ENCODE measurements at regions not wholly inside any gene's neighbourhood (a gene's known extent, or its start where the extent isn't known, plus 50 kb on each side); places are given as distances from the start of the nearest gene placed in this dataset.

DNA sequence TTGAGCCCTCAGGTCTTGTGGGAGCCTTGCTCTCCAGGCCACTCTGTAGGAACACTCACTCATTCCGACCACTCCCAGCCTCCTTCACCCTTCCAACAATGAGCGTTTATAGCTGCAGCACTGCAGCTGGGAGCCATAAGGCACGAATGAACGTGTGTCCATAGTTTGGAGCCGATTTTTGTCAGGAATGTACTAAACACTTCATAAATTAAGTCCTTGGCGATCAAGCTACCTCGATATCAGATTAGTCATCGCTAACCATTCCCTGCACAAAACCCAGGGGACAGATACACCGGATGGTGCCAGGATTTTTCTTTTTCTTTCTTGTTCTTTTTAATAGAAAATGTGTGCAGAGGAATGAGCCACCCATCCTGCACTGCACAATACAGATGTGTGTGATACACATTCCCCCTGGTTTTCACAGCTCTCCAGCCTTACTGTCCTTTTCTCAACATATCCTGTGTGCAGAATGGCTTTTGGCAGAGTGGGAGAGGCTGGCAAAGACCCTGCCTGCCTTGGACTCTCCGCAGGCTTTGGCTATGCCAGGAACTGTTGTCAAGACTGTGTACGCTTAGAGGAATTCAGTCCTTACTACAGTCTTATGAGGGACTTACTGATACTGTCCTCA lies 68.4 kb upstream of the ELAC2 start:
- H3K4me1 ChIP-seq (ENCODE audit: control insufficient read depth, low read depth, low read length): no peaks in the 10 kb centered on the region
- H3K18ac ChIP-seq (ENCODE audit: low read length): no peak overlapping the region
- no peak overlapping the region for H2BK120ac ChIP-seq (ENCODE audit: low read depth, low read length)
- no peak overlapping the region for H4K8ac ChIP-seq (ENCODE audit: low read depth, low read length)
- no peak overlapping the region for H3K4me2 ChIP-seq (ENCODE audit: low read length)
- H2BK15ac ChIP-seq (replicated peaks; ENCODE audit: low read depth): no peak overlapping the region
- no peak overlapping the region for H3K4me3 ChIP-seq (ENCODE audit: low read length)
- no peak overlapping the region for H4K5ac ChIP-seq (ENCODE audit: low read length)
- H3K27ac ChIP-seq (ENCODE audit: low read depth, low read length): no peak overlapping the region
- no peaks in the 10 kb centered on the region for H3K79me2 ChIP-seq (ENCODE audit: control insufficient read depth, insufficient read depth, low read length)
- no peaks in the 10 kb centered on the region for H3K36me3 ChIP-seq (ENCODE audit: control insufficient read depth, insufficient read depth, low read length)
- H3K4ac ChIP-seq (ENCODE audit: low read depth, low read length): no peak overlapping the region
- H3K27me3 ChIP-seq (ENCODE audit: insufficient read depth, low read length, poor library complexity): no peaks in the 10 kb centered on the region
- H3K9ac ChIP-seq (ENCODE audit: low read length): no peak overlapping the region
- H3K23ac ChIP-seq (ENCODE audit: low read length): no peak overlapping the region
- DNase-seq: no peak
- no peak overlapping the region for H2AK5ac ChIP-seq (ENCODE audit: low read length)
- H3K79me1 ChIP-seq (ENCODE audit: low read length): no peaks in the 10 kb centered on the region
- no peak overlapping the region for H3K56ac ChIP-seq (ENCODE audit: low read length)
- no peak overlapping the region for H2BK5ac ChIP-seq (ENCODE audit: low read length)
- WGBS (ENCODE audit: extremely low coverage, insufficient coverage, low lambda C conversion rate): no CpG with 5 or more reads among the region's 11 CpGs

DNA sequence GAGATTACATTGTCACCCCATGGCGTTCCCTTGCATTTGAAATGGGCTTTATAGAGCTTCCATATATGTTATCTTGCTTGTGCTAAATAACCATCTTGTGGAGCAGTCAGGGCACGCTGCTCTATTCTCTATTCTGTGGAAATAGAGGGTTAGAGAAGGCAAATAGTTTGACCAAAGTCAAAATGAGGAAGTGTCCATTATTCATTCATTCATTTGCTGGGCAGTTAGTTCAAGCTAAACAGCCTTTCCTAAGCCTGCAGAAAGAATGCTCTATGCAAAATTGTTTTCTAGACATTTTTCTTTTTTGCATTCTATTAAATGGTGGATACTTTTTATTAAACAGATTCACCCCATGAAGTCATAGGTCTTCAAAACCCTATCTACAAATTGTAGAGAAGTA lies 67.8 kb upstream of the ELAC2 start:
- Histone ChIP-seq H3K18ac (ENCODE audit: low read length) (no peak overlapping the region), H2BK5ac (ENCODE audit: low read length) (no peak overlapping the region), H3K4me1 (ENCODE audit: control insufficient read depth, low read depth, low read length) (no peaks in the 10 kb centered on the region), H3K56ac (ENCODE audit: low read length) (no peak overlapping the region), H3K27ac (ENCODE audit: low read depth, low read length) (no peak overlapping the region), H2BK120ac (ENCODE audit: low read depth, low read length) (no peak overlapping the region), H3K9ac (ENCODE audit: low read length) (no peak overlapping the region), H4K5ac (ENCODE audit: low read length) (no peak overlapping the region), H3K79me2 (ENCODE audit: control insufficient read depth, insufficient read depth, low read length) (no peaks in the 10 kb centered on the region), H3K4me2 (ENCODE audit: low read length) (no peak overlapping the region), H3K27me3 (ENCODE audit: insufficient read depth, low read length, poor library complexity) (no peaks in the 10 kb centered on the region), H3K4ac (ENCODE audit: low read depth, low read length) (no peak overlapping the region), H4K8ac (ENCODE audit: low read depth, low read length) (no peak overlapping the region), H2AK5ac (ENCODE audit: low read length) (no peak overlapping the region), H2BK15ac (replicated peaks; ENCODE audit: low read depth) (no peak overlapping the region), H3K23ac (ENCODE audit: low read length) (no peak overlapping the region), H3K79me1 (ENCODE audit: low read length) (no peaks in the 10 kb centered on the region), H3K4me3 (ENCODE audit: low read length) (no peak overlapping the region), H3K36me3 (ENCODE audit: control insufficient read depth, insufficient read depth, low read length) (no peaks in the 10 kb centered on the region)
- DNase-seq: no peak
- no CpG with 5 or more reads among the region's 2 CpGs for whole genome bisulfite sequencing (ENCODE audit: extremely low coverage, insufficient coverage, low lambda C conversion rate)

DNA sequence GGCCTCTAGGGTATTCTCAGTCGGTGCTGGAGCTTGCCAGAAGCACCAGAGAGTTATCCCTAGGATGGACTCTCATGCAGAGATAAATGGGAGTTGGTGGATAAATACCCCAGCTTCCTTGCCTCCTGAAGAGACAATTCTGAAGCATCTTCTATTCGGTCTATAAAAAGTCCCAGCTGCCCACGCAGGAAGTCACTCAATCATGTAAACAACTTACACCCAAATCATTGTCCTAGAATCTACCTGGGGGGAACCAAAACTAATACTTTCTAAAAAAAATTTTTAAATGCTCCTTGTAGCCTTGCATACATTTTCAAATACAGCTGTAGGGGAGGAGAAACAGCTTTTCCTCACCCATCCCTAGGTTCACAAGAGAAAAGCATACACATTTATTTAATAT lies 66.6 kb upstream of the ELAC2 start:
- WGBS (ENCODE audit: extremely low coverage, insufficient coverage, low lambda C conversion rate): no CpG with 5 or more reads among the region's 3 CpGs
- no peak overlapping the region for H2AK5ac ChIP-seq (ENCODE audit: low read length)
- no peaks in the 10 kb centered on the region for H3K79me1 ChIP-seq (ENCODE audit: low read length)
- H4K5ac ChIP-seq (ENCODE audit: low read length): no peak overlapping the region
- no peak overlapping the region for H3K18ac ChIP-seq (ENCODE audit: low read length)
- no peak overlapping the region for H2BK5ac ChIP-seq (ENCODE audit: low read length)
- no peak for DNase-seq
- H4K8ac ChIP-seq (ENCODE audit: low read depth, low read length): no peak overlapping the region
- H3K23ac ChIP-seq (ENCODE audit: low read length): no peak overlapping the region
- H3K27ac ChIP-seq (ENCODE audit: low read depth, low read length): no peak overlapping the region
- no peak overlapping the region for H2BK15ac ChIP-seq (replicated peaks; ENCODE audit: low read depth)
- H3K9ac ChIP-seq (ENCODE audit: low read length): no peak overlapping the region
- H3K56ac ChIP-seq (ENCODE audit: low read length): no peak overlapping the region
- H3K4me3 ChIP-seq (ENCODE audit: low read length): no peak overlapping the region
- H3K4ac ChIP-seq (ENCODE audit: low read depth, low read length): no peak overlapping the region
- H3K36me3 ChIP-seq (ENCODE audit: control insufficient read depth, insufficient read depth, low read length): no peaks in the 10 kb centered on the region
- H3K27me3 ChIP-seq (ENCODE audit: insufficient read depth, low read length, poor library complexity): no peaks in the 10 kb centered on the region
- no peak overlapping the region for H2BK120ac ChIP-seq (ENCODE audit: low read depth, low read length)
- H3K79me2 ChIP-seq (ENCODE audit: control insufficient read depth, insufficient read depth, low read length): no peaks in the 10 kb centered on the region
- H3K4me1 ChIP-seq (ENCODE audit: control insufficient read depth, low read depth, low read length): no peaks in the 10 kb centered on the region
- no peak overlapping the region for H3K4me2 ChIP-seq (ENCODE audit: low read length)

DNA sequence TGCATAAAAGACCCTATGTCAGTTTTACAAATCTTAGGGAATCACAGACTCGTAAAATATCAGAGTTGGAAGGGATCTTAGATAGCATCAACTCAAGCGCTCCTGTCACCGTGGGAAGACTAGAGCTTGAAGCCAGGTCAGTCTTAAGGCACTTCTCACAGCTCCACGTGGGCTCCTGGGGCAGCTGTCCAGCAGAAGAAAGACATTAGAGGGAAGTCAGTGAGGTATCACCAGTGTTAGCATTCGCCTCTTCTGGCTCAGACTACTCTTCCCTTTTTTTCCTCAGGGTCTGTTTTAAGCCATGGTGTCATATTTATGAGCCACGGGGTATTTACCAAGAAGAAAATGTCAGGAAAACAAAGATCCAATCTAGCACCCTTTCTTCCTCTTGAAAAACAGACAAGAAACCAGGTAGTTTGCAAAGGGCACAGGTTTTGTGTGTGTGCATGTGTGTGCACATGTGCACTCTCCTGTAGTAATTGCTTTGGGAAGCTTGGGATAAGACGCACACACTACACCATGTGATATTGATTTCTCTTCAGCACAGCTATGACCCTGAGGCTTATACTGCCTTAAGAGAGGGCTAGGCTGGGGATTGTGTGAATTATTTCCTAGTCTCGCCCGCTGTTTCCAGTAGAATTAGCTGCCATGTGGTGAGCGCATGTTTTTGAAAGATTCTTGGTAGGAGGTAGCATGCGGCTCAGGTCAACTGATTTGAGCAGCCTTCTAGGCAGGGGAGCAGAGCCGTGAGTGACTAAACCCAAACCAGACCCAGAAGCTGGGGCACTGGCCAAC lies 61.0 kb upstream of the ELAC2 start:
- Histone ChIP-seq H3K4ac (ENCODE audit: low read depth, low read length) (no peak overlapping the region), H4K8ac (ENCODE audit: low read depth, low read length) (no peak overlapping the region), H2BK120ac (ENCODE audit: low read depth, low read length) (no peak overlapping the region), H4K5ac (ENCODE audit: low read length) (no peak overlapping the region), H3K27me3 (ENCODE audit: insufficient read depth, low read length, poor library complexity) (no peaks in the 10 kb centered on the region), H3K18ac (ENCODE audit: low read length) (no peak overlapping the region), H3K79me2 (ENCODE audit: control insufficient read depth, insufficient read depth, low read length) (no peaks in the 10 kb centered on the region), H3K36me3 (ENCODE audit: control insufficient read depth, insufficient read depth, low read length) (no peaks in the 10 kb centered on the region), H3K4me2 (ENCODE audit: low read length) (no peak overlapping the region), H3K9ac (ENCODE audit: low read length) (no peak overlapping the region), H2AK5ac (ENCODE audit: low read length) (no peak overlapping the region), H3K4me3 (ENCODE audit: low read length) (no peak overlapping the region), H2BK15ac (replicated peaks; ENCODE audit: low read depth) (no peak overlapping the region), H3K27ac (ENCODE audit: low read depth, low read length) (no peak overlapping the region), H3K79me1 (ENCODE audit: low read length) (no peaks in the 10 kb centered on the region), H3K4me1 (ENCODE audit: control insufficient read depth, low read depth, low read length) (no peaks in the 10 kb centered on the region), H2BK5ac (ENCODE audit: low read length) (no peak overlapping the region), H3K23ac (ENCODE audit: low read length) (no peak overlapping the region), H3K56ac (ENCODE audit: low read length) (no peak overlapping the region)
- DNase-seq: no peak
- WGBS (ENCODE audit: extremely low coverage, insufficient coverage, low lambda C conversion rate): no CpG with 5 or more reads among the region's 12 CpGs

DNA sequence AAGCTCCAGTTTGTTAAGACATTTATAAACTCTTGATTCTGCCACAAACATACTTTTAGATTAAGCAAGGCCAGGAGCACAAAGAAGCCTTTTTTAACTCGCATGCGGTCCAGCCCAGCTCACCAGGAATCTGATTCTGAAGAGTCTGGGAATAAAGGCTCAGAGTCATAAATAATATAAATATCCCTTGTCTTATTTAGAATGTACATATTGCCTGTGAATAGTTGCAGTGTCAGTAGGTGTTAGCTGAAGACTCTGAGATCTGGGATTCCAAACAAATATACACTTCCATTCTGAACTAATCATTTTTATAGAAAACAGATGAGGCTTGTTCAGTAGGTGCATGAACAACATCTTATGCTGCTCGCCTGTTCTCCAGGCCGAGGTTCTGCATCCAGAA lies 59.1 kb upstream of the ELAC2 start:
- H2BK120ac ChIP-seq (ENCODE audit: low read depth, low read length): no peak overlapping the region
- DNase-seq: no peak
- no peaks in the 10 kb centered on the region for H3K36me3 ChIP-seq (ENCODE audit: control insufficient read depth, insufficient read depth, low read length)
- H2AK5ac ChIP-seq (ENCODE audit: low read length): no peak overlapping the region
- no peak overlapping the region for H3K18ac ChIP-seq (ENCODE audit: low read length)
- no peaks in the 10 kb centered on the region for H3K79me2 ChIP-seq (ENCODE audit: control insufficient read depth, insufficient read depth, low read length)
- whole genome bisulfite sequencing (ENCODE audit: extremely low coverage, insufficient coverage, low lambda C conversion rate): no CpG with 5 or more reads among the region's 4 CpGs
- H4K8ac ChIP-seq (ENCODE audit: low read depth, low read length): no peak overlapping the region
- no peak overlapping the region for H2BK15ac ChIP-seq (replicated peaks; ENCODE audit: low read depth)
- H3K9ac ChIP-seq (ENCODE audit: low read length): no peak overlapping the region
- H3K4ac ChIP-seq (ENCODE audit: low read depth, low read length): no peak overlapping the region
- H4K5ac ChIP-seq (ENCODE audit: low read length): no peak overlapping the region
- no peaks in the 10 kb centered on the region for H3K79me1 ChIP-seq (ENCODE audit: low read length)
- H3K4me3 ChIP-seq (ENCODE audit: low read length): no peak overlapping the region
- H3K23ac ChIP-seq (ENCODE audit: low read length): no peak overlapping the region
- no peak overlapping the region for H3K27ac ChIP-seq (ENCODE audit: low read depth, low read length)
- H2BK5ac ChIP-seq (ENCODE audit: low read length): no peak overlapping the region
- no peaks in the 10 kb centered on the region for H3K27me3 ChIP-seq (ENCODE audit: insufficient read depth, low read length, poor library complexity)
- H3K4me1 ChIP-seq (ENCODE audit: control insufficient read depth, low read depth, low read length): no peaks in the 10 kb centered on the region
- H3K4me2 ChIP-seq (ENCODE audit: low read length): no peak overlapping the region
- no peak overlapping the region for H3K56ac ChIP-seq (ENCODE audit: low read length)

Measured in mesendoderm (in vitro differentiated cells).